Suprapubic skin (tissue), 4 donors: ENCODE measurements at regions not wholly inside any gene's neighbourhood (a gene's known extent, or its start where the extent isn't known, plus 50 kb on each side); places are given as distances from the start of the nearest gene placed in this dataset.

Experiments
- DNase-seq, 2 donors: peaks; one replicate each; pipeline ENCODE4 v3.0.0-alpha.2; 2019; ENCODE audit warnings: low spot score in 2 of 2
- H3K27ac ChIP-seq: fragments of 200-600 bp; sonication (generic); one replicate; pipeline ENCODE4 v1.5.1; 2019
- H3K27me3 ChIP-seq: fragments of 200-600 bp; sonication (generic); one replicate; pipeline ENCODE4 v1.5.1; 2019
- H3K36me3 ChIP-seq: fragments of 200-600 bp; sonication (generic); one replicate; pipeline ENCODE4 v1.5.1; 2019
- H3K4me1 ChIP-seq: fragments of 200-600 bp; sonication (generic); one replicate; pipeline ENCODE4 v1.5.1; 2019
- H3K4me3 ChIP-seq: fragments of 200-600 bp; sonication (generic); one replicate; pipeline ENCODE4 v1.5.1; 2019; ENCODE audit warnings: mild to moderate bottlenecking
- H3K9me3 ChIP-seq: fragments of 200-600 bp; sonication (generic); one replicate; pipeline ENCODE4 v1.5.1; 2019
- CTCF ChIP-seq, 2 donors: fragments of 200-600 bp in 1 of 2; fragments of 450-650 bp in 1 of 2; sonication (generic) in 1 of 2; IDR thresholded peaks; one replicate each; pipeline ENCODE4 v1.5.1; 2016 to 2019; ENCODE audit warnings: antibody characterized with exemption in 2 of 2, mild to moderate bottlenecking in 1 of 2, moderate library complexity in 1 of 2
- EP300 ChIP-seq: sonication (generic); formaldehyde crosslinking; IDR thresholded peaks from one replicate; pipeline ENCODE4 v1.6.1; 2017; ENCODE audit warnings: antibody characterized with exemption
- POLR2A ChIP-seq, 2 donors: fragments of 450-650 bp; IDR thresholded peaks; one replicate each; pipeline ENCODE4 v1.6.1; 2017; ENCODE audit warnings: antibody characterized with exemption in 2 of 2, mild to moderate bottlenecking in 2 of 2, moderate library complexity in 2 of 2
- POLR2AphosphoS5 ChIP-seq, 3 donors: sonication (generic); formaldehyde crosslinking; IDR thresholded peaks; one replicate each; pipeline ENCODE4 v1.6.1; 2017; ENCODE audit warnings: antibody characterized with exemption in 3 of 3
- WGBS: methylation state at CpG from one replicate; pipeline ENCODE4 v1.1.5; 2018; 5-methylcytosine and 5-hydroxymethylcytosine counted together

GRCh38 chr4:146113171-146113570 lies 62.3 kb upstream of the LSM6 start:
- Histone ChIP-seq H3K36me3 (no peaks in the 10 kb centered on the region), H3K4me3 (no peak overlapping the region), H3K4me1 (no peaks in the 10 kb centered on the region), H3K27ac (no peak overlapping the region), H3K27me3 (no peaks in the 10 kb centered on the region), H3K9me3 (no peaks in the 10 kb centered on the region)
- no peak for DNase-seq
- WGBS, result 85% methylated on average over 10 of the region's 10 CpGs
- TF ChIP-seq POLR2AphosphoS5 (IDR thresholded peaks at IDR 0.05), result no peak
- no peak for TF ChIP-seq CTCF (IDR thresholded peaks at IDR 0.05)
- TF ChIP-seq POLR2A (IDR thresholded peaks at IDR 0.05), result no peak
- TF ChIP-seq EP300, result no peak

DNA sequence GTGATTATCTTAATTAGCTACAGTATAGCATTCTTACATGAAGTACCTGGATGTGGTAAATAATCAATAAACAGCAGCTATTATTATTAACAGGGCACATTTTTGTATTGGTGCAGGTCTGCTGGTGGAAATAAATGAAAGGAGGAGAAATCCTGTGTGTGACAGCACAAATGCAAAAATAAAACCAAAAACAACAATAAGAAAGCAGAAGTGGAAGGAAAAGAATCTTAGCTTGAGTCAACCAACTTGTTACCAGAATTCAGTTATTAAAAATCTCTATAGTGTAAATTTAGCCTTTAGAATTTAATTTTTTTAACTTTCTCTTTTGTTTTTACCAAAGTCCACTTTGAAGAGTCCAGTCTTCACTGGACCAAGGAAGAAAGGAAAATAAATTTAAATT lies 63.1 kb upstream of the LSM6 start:
- no peaks in the 10 kb centered on the region for H3K4me1 ChIP-seq
- no peak for DNase-seq
- no peak for TF ChIP-seq EP300
- no peak for TF ChIP-seq POLR2A (IDR thresholded peaks at IDR 0.05)
- TF ChIP-seq CTCF (IDR thresholded peaks at IDR 0.05), result no peak
- TF ChIP-seq POLR2AphosphoS5 (IDR thresholded peaks at IDR 0.05), result no peak
- no peak overlapping the region for H3K27ac ChIP-seq
- H3K36me3 ChIP-seq, result no peaks in the 10 kb centered on the region
- no peaks in the 10 kb centered on the region for H3K27me3 ChIP-seq
- no peaks in the 10 kb centered on the region for H3K9me3 ChIP-seq
- no peak overlapping the region for H3K4me3 ChIP-seq

DNA sequence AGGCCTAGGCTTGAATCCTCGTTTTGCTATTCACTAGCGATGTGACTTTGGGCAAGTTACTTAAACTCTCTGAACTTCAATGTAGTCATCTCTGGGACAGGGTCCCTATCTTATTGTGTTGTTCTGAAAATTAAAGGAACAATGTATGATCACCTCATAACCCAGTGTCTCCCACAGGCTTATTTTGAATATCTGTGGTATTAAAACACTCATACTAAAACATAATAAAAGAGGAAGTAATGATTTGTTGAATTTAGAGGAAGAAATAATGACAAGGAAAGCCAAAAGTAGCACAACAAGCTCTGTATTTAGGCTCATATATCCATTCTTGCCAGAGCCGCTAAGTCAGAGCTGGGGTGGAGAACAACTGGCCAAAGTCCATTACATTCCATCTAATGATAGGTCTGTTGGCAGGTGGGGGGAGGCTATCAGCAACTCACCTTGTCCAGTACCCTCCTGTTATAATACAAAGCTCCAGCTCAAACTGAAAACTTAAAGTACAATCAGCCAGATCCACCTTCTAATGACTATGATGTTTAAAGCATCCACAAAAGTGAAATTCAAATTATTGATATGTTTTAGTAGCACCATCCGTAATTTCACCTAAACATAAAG lies 64.5 kb upstream of the LSM6 start:
- no peak for DNase-seq
- no peak overlapping the region for H3K27ac ChIP-seq
- no peak overlapping the region for H3K4me3 ChIP-seq
- H3K4me1 ChIP-seq, result no peaks in the 10 kb centered on the region
- no peaks in the 10 kb centered on the region for H3K9me3 ChIP-seq
- TF ChIP-seq POLR2AphosphoS5 (IDR thresholded peaks at IDR 0.05) (no peak), EP300 (no peak), CTCF (IDR thresholded peaks at IDR 0.05) (no peak), POLR2A (IDR thresholded peaks at IDR 0.05) (no peak)
- WGBS, result 74% methylated on average over 4 of the region's 4 CpGs
- no peaks in the 10 kb centered on the region for H3K27me3 ChIP-seq
- H3K36me3 ChIP-seq, result no peaks in the 10 kb centered on the region

- no peak for DNase-seq
- 66% methylated on average over 1 of the region's 1 CpG for WGBS
- H3K4me1 ChIP-seq, result no peaks in the 10 kb centered on the region
- no peaks in the 10 kb centered on the region for H3K9me3 ChIP-seq
- no peak overlapping the region for H3K27ac ChIP-seq
- H3K36me3 ChIP-seq, result no peaks in the 10 kb centered on the region
- no peaks in the 10 kb centered on the region for H3K27me3 ChIP-seq
- no peak for TF ChIP-seq POLR2AphosphoS5 (IDR thresholded peaks at IDR 0.05)
- TF ChIP-seq EP300, result no peak
- TF ChIP-seq CTCF (IDR thresholded peaks at IDR 0.05), result no peak
- H3K4me3 ChIP-seq, result no peak overlapping the region
Observed at GRCh38 chr4:146108756-146109155, 66.8 kb upstream of the LSM6 start.

- H3K27ac ChIP-seq, result no peak overlapping the region
- no peak for DNase-seq
Observed at GRCh38 chr4:146107587-146108240, 67.8 kb upstream of the LSM6 start.

More at GRCh38 chr4:146107587-146108240, 67.8 kb upstream of the LSM6 start:
- TF ChIP-seq POLR2AphosphoS5 (IDR thresholded peaks at IDR 0.05), result no peak
- no peak for TF ChIP-seq EP300
- no peak for TF ChIP-seq CTCF (IDR thresholded peaks at IDR 0.05)
- TF ChIP-seq POLR2A (IDR thresholded peaks at IDR 0.05), result no peak
- no peaks in the 10 kb centered on the region for H3K9me3 ChIP-seq
- no peak overlapping the region for H3K4me3 ChIP-seq
- 90% methylated on average over 3 of the region's 3 CpGs for WGBS
- H3K27me3 ChIP-seq, result no peaks in the 10 kb centered on the region
- H3K4me1 ChIP-seq, result no peaks in the 10 kb centered on the region
- no peaks in the 10 kb centered on the region for H3K36me3 ChIP-seq
